Pons (tissue), 1 donor: ENCODE measurements at regions not wholly inside any gene's neighbourhood (a gene's known extent, or its start where the extent isn't known, plus 50 kb on each side); places are given as distances from the start of the nearest gene placed in this dataset.

ENCODE experiments used
- DNase-seq: peaks from one replicate; pipeline ENCODE4 v3.0.0-alpha.2; 2016; ENCODE audit warnings: low spot score

DNA sequence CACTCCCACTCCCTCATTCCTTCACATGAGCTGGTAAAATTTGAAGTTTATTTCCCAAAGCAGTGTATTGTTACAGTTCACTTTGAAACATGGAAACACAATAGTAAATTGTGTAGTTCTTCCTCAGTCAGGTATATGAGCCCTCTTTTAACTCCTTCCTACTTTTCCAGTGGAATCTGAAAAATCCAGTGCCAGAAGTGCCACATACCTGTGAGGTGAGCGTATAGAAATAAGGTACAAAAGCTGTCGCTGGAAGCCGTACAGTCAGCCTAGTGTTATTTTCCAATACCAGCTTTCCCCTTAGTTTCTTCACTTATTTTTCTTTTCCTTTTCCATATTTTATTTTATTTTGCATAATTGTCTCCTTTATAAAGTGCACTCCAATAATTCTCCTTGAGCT is 81.7 kb upstream of the CADM2 start:
- DNase-seq = no peak

DNA sequence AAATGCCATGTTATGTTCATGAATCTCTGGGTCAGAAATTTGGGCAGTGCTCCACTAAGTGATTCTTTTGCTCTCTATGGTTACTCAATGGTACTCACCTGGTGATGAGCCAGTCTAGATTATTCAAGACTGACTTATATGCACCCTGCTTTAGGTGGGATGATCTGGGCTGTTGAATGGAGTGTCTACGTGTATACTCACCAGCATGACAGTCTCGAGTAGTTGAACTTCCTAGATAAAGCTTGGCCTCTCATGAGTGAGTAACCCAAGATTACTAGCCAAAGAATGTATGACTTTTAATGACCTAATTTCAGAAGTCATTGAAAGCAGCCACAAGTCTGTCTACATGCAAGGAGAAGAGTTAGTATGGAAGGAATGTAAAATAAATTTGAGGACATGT is 77.5 kb upstream of the CADM2 start:
- DNase-seq = no peak

DNA sequence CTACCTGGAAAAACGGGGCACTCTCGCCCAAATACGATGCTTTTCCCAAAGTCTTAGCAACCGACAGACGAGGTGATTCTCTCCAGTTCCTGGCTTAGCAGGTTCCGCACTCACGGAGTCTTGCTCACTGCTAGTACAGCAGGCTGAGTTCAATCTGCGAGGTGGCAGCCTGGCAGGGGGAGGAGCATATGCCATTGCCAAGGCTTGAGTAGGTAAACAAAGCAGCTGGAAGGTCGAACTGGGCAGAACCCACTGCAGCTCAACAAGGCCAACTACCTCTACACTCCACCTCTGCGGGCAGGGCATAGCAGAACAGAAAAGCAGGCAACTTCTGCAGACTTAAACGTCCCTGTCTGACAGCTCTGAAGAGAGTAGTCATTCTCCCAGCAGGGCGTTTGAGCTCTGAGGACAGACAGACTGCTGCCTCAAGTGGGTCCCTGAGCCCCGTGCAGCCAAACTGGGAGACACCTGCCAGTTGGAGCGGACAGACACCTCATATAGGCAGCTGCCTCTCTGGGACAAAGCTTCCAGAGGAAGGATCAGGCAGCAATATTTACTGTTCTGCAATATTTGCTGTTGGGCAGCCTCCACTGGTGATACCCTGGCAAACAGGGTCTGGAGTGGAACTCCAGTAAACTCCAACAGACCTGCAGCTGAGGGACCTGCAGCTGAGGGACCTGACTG is 73.4 kb upstream of the CADM2 start:
- DNase-seq = no peak

DNA sequence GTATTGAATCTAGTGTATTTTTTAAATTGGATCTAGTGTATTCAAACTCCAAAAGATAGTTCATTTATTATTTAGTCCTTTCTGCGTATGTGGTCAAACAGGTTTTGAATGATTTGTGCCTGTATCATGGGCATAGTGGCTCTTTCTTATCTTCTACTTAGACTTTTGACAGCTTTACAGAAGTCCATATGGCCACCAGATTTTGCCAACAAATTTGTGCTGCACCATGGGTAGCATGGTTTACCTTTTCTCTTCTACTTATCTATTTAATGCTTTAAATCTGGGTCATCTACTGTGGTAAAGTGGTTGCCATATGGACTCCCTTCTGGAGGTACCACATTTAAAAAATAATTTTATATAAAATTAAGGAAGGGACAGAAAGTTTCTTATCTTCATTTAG is 66.9 kb upstream of the CADM2 start:
- no peak for DNase-seq

DNA sequence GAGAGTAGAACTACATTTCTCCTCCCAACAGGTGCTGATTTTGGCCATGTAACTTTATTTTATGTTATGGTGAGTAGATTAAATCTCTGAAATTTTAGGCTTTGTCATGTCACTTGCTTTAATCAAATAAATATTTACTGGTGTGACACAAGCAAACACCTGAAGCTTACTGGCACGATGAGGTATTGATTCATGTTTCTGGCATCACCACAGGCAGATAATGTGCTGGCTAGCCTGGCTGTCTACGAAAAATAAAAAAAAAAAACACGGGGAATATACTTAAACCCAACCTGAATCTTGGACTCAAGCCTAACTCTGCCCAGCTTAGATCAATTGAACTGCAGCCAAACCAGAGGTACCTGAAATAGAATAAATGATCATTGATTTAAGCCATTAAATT is 65.6 kb upstream of the CADM2 start:
- no peak for DNase-seq

DNA sequence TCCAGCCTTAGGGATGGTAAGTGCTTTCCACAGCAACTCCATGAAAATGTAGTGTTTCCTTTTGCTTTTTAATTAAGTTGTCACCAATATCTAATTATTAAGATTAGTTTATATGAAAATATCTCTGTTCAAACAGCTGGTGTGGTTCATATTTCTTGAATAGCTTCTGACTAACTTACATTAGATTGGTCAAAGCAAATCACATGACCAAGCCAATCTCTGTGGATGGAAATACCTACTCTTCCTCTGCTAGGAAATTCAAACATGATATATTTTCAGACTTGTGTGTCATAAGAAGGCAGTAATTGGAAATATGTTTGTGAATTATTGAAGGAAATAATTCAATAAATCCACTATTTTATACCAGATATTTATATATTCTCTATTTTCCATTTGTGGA is 54.6 kb upstream of the CADM2 start:
- DNase-seq = no peak

DNA sequence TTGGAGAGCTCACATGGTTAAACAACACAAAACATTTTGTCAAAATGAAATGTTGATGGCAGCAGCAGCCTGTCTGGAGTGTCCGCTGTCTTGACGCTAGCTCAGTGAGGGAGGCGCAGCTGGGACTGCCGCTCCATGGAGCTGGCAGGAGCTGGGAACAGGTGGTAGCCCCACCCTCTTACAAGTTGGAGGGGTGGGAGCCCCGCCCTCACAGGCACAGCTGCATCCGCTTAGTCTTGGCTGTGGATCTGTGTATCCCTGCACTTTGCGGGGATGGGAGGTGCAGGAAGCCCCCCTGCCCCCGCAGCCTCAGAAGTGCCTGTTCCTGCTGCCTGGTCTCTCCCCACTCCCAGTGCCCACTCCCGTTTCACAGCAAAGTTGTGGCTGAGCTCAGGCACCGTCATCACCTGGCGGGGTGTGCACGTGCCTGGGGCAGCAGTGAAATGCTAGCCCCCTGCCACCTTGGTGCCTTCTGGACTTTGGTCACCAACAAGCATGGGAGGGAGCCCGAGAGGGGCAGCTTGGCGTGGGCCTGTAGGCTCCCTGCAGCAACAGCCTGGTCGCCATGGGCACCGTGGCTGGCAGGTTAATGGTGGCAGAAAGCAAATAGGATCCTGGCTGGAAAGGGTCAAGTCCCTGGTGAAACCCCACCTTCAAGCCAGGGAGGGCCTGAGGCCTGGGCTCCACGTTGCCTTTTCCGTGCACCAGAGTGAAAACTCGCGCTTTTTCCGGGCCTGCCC is 53.8 kb upstream of the CADM2 start:
- DNase-seq = no peak

DNA sequence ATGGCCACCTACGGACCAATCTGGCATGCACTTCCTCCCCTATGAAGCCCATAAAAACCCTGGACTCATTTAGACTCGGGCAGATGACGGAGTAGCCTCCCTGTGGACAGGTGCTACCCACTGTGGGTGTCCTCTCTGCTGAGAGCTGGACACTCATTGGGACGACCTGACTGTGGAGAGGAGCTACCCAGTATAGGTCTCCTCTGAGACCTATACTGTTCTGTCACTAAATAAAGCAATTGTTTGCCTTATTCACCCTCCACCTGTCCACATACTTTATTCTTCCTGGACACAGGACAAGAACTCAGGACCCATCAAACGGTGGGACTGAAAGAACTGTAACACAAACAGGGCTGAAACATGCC is 53.3 kb upstream of the CADM2 start:
- no peak for DNase-seq

DNA sequence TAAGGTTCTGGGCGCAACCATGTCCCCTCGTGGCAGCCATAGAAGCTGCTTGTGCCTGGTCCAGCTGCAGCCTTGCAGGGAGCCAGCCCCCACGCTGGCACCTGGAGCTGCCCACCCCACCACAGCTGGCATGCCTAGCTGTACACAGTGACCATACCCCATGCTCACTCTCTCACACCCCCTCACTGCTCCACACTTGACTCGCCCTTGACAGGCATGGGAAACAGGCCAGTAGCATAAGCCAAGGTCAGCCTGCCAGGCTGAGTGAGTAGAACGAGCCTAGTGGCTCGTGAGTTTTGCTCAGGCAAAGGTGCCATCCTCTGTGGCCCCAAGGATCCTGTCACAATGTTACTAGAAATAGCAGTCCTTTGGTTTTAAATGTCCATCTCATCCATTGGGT is 52.7 kb upstream of the CADM2 start:
- no peak for DNase-seq
